ENCODE measurements at regions not wholly inside any gene's neighbourhood (a gene's known extent, or its start where the extent isn't known, plus 50 kb on each side); places are given as distances from the start of the nearest gene placed in this dataset.
A peak's percentile ranks its signal among the peaks of the same experiment; 100 is the strongest.

DNA sequence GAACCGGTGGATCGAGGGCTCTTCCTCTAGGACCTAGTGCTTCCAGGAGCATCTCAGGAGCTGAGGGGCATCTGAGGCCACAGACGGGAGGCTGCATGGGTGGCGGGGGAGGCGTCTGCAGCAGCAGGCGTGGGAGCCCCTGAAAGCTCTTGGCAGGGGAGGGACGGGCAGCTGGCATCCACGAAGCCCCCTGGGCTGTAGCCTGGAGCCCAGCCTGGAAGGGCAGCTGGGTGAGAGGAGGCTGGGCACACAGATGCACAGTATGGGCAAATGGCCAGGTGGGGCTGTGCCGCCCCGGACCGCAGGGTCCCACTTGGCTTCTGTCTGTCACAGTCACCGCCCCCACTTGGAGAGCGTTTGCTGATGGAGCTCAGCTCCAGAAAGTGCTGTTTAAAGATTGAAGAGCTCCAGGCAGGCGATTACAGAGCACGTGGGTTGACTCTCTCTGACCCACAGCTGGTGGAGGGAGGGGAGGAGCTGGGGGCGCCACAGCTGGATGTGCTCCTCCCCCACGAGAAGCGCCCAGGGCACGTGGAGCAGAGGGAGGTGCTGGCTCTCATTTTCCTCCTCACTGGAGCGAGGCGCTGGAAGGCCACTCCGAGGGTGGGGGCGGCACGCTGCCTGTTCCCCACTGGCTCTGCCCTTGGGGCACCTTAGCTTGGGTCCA is 155.0 kb upstream of the C14orf180 start:
- H3K27ac Mint-ChIP-seq, result peak overlapping the region in 2 of 10 donors; percentile 32 to 37
- peaks cover 0 to 1% (median 0%) of the 10 kb centered on the region in 5 donors for H3K27me3 Mint-ChIP-seq
- POLR2A ChIA-PET, result no interaction called here
- DNase-seq, result peak in 1 of 10 donors; percentile 50
- no peaks in the 10 kb centered on the region for H3K9me3 Mint-ChIP-seq
- H3K36me3 Mint-ChIP-seq, result no peaks in the 10 kb centered on the region
- H3K4me3 Mint-ChIP-seq, result no peak overlapping the region
- ATAC-seq, result no peak
- H3K4me1 Mint-ChIP-seq, result peaks cover 0 to 4% (median under 1%) of the 10 kb centered on the region in 4 donors

DNA sequence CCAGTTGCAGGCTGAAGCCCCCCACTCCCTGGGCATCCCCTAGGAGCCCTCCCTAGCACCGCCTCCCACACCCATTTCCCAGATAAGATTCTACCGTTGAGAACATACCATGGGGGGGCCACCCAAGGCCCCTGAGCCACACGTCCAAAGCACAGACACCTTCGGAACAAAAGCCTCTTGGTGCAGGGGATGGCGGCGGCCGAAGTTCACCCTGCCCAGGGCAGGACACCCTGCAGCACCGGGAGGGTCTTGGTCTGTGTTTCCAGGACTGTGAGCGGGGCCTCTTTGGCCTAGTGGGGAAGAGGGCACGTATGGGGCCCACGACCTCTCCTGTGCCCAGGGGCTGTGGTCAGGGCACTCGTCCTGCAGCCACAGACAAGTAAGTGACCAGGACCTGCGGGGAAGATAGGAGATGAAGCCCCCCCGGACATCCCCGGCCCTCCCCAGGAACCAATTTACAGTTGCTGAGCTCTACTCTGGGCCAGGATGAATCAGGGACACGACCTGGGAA is 154.3 kb upstream of the C14orf180 start:
- Mint-ChIP-seq H3K4me3 (no peak overlapping the region), H3K9me3 (no peaks in the 10 kb centered on the region), H3K4me1 (peaks cover 0 to 7% (median 3%) of the 10 kb centered on the region in 4 donors), H3K27me3 (peaks cover 0 to 4% (median 2%) of the 10 kb centered on the region in 5 donors), H3K27ac (peak overlapping the region in 1 of 10 donors; percentile 29), H3K36me3 (no peaks in the 10 kb centered on the region)
- POLR2A ChIA-PET, result no interaction called here
- ATAC-seq, result no peak
- DNase-seq, result peak in 1 of 10 donors; percentile 52

DNA sequence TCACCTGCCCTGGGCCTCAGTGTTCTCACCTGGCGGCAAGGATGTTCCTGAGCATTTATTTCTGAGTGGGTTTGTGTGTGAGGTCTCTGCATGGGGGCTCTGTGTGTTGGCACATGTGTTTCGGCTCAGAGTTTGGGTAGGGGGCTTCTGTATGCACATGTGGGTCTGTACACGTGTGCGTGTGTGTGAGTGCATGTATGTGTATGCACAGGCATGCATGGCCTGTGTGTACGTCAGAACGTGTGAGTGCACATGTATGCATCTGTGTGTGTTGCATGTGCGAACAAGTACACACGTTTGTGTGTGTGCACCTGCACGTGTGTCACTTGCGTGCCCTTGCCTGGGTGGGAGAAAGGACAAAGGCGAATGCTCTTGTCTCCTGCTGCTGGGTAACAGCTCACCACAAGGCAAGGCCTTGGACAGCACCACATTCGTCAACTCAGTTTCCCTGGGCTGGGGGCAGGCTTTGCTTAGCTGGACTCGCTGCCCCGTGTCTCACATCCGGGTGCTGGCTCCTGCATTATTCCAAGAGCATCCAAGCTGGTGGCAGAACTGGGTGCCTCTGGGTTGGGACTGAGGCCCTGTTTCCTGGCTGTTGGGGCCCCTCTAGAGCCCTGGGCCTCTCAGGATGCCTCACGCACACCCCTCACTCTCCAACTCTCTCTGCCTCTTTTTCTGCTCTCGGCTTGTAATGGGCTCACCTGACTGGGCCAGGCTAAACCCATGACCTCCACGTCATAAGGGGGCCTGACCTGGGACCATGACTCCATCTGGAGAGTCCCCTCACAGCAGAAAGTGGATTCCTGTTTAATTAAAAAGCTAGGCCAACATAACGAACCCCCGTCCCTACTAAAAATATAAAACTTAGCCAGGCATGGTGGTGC is 153.6 kb upstream of the C14orf180 start:
- ATAC-seq (no peak), DNase-seq (peak in 2 of 10 donors; percentile 10 to 41)
- H3K36me3 Mint-ChIP-seq, result no peaks in the 10 kb centered on the region
- peaks cover 0 to 12% (median 9%) of the 10 kb centered on the region in 5 donors for H3K27me3 Mint-ChIP-seq
- H3K4me3 Mint-ChIP-seq, result no peak overlapping the region
- peaks cover 0 to 11% (median 6%) of the 10 kb centered on the region in 4 donors for H3K4me1 Mint-ChIP-seq
- POLR2A ChIA-PET, result no interaction called here
- H3K27ac Mint-ChIP-seq, result peak overlapping the region in 4 of 10 donors; percentile 17 to 58 (median 28)
- no peaks in the 10 kb centered on the region for H3K9me3 Mint-ChIP-seq

DNA sequence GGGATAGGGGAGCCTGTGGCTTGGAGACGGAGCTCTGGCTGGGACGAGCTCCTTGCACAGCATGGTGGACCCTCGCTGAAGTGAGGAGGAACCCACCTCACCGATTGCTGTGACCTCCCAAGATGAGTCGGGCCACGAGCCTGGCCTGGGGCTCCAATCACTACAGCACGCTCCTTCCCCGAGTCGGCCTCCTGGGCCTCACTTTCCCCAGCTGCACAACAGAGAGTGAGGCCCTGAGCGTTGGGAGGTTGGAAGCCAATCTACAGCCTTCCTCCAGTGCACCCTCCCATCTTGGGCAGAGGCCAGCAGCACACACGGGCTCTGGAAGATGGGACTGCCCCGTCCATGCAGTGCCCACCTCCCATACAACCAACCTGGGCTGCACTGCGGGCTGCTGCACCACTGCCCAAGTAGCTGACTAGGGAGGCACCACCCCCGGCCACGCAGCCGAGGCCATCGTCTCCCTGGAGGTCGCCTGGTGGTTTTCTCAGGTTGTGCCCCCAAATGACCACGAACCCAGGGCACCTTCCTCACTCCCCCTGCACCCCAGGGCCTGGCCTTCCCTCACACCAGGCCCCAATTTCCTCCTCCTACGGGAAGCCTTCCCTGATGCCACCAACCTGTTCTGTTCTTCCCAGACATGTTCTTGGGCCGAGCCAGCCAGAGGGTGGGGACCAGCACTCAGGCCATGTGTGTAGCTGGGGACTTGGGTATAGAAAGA is 152.3 kb upstream of the C14orf180 start:
- Mint-ChIP-seq H3K4me1 (peaks cover 0 to 11% (median 6%) of the 10 kb centered on the region in 4 donors), H3K36me3 (no peaks in the 10 kb centered on the region), H3K9me3 (no peaks in the 10 kb centered on the region), H3K27me3 (peaks cover 0 to 13% (median 9%) of the 10 kb centered on the region in 5 donors), H3K4me3 (no peak overlapping the region), H3K27ac (peak overlapping the region in 2 of 10 donors; percentile 27 to 60)
- ATAC-seq (no peak), DNase-seq (peak in 2 of 10 donors; percentile 12 to 61)
- POLR2A ChIA-PET, result no interaction called here

DNA sequence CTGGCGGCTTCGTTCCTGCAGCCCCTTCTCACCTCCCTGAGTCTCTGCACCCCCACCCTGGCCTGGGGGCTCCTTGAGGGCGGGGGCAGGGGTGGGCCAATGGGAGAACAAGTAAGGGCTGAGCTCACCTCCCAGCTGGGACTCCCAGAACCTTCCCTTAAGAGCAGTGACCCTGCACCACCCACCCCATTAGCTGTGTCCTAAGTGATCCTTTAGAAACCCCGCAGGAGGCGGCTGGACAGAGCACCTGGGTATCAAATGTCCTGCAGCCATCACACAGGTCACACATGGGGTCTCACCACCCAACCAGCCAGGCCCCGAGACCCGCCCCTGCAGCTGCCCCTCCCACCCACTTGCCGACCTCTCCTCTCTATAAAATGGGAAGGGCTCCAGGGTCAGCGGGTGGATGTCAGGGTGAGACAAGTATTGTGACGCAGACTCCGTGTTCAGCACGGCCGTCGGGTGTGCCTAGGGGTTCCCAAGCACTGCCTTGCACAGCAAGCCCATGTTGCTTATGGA is 151.2 kb upstream of the C14orf180 start:
- peaks cover 0 to 11% (median 6%) of the 10 kb centered on the region in 4 donors for H3K4me1 Mint-ChIP-seq
- H3K27ac Mint-ChIP-seq, result peak overlapping the region in 1 of 10 donors; percentile 28
- peaks cover 0 to 13% (median 9%) of the 10 kb centered on the region in 5 donors for H3K27me3 Mint-ChIP-seq
- DNase-seq, result peak in 2 of 10 donors; percentile 7 to 62
- no peaks in the 10 kb centered on the region for H3K9me3 Mint-ChIP-seq
- no peaks in the 10 kb centered on the region for H3K36me3 Mint-ChIP-seq
- no peak overlapping the region for H3K4me3 Mint-ChIP-seq
- ATAC-seq, result no peak
- POLR2A ChIA-PET, result no interaction called here

DNA sequence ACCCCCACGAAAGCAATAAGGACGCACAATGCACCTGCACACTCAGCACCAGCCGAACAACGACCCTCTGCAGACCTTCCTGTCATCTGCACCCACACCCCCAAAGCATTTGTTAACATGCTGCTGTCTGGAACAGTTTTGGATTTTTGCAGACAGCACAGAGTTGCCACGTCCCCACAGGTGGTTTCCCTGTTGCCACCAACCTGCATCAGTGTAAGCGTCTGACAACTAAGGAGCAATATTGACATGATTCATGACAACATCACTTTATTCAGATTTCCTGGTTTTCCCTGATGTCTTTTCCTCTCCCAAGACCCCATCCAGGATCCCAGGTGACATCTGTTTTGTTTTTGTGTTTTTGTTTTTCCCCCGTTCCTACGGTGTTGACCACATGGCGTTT is 150.7 kb upstream of the C14orf180 start:
- Mint-ChIP-seq H3K36me3 (no peaks in the 10 kb centered on the region), H3K27me3 (peaks cover 0 to 13% (median 9%) of the 10 kb centered on the region in 5 donors), H3K4me3 (no peak overlapping the region), H3K27ac (peak overlapping the region in 3 of 10 donors; percentile 7 to 74 (median 28)), H3K9me3 (no peaks in the 10 kb centered on the region), H3K4me1 (peaks cover 0 to 11% (median 6%) of the 10 kb centered on the region in 4 donors)
- POLR2A ChIA-PET, result no interaction called here
- DNase-seq (no peak), ATAC-seq (no peak)

DNA sequence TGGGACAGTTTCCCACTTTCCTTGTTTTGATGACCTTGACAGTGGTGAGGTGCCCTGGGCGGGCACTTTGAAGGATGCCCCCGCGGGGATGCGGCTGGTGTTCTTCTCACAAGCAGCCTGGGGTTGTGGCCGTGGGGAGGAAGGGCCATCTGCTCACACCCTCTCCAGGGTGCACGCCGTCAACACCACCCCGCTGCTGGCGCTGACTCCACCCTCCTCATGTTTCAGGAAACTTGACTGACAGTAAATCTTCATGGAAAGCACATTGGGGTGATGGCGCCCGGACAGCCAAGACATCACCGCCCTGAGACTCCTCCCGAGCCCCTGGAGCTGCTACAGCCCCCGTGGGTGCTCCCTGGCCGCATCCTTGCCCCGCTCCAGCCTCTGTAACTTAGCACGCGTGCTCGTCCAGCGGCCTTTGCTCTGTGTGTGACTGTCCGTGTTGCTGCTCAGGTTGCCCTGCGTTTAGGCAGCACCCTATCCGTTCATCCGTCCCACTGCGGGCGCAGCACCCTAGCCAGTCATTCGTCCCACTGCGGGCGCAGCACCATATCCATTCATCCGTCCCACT is 150.2 kb upstream of the C14orf180 start:
- DNase-seq (peak in 1 of 10 donors; percentile 26), ATAC-seq (no peak)
- peak overlapping the region in 2 of 10 donors; percentile 22 to 34 for H3K27ac Mint-ChIP-seq
- no peak overlapping the region for H3K4me3 Mint-ChIP-seq
- no peaks in the 10 kb centered on the region for H3K36me3 Mint-ChIP-seq
- POLR2A ChIA-PET, result no interaction called here
- no peaks in the 10 kb centered on the region for H3K9me3 Mint-ChIP-seq
- H3K4me1 Mint-ChIP-seq, result peaks cover 0 to 11% (median 6%) of the 10 kb centered on the region in 4 donors
- H3K27me3 Mint-ChIP-seq, result peaks cover 0 to 13% (median 9%) of the 10 kb centered on the region in 5 donors

DNA sequence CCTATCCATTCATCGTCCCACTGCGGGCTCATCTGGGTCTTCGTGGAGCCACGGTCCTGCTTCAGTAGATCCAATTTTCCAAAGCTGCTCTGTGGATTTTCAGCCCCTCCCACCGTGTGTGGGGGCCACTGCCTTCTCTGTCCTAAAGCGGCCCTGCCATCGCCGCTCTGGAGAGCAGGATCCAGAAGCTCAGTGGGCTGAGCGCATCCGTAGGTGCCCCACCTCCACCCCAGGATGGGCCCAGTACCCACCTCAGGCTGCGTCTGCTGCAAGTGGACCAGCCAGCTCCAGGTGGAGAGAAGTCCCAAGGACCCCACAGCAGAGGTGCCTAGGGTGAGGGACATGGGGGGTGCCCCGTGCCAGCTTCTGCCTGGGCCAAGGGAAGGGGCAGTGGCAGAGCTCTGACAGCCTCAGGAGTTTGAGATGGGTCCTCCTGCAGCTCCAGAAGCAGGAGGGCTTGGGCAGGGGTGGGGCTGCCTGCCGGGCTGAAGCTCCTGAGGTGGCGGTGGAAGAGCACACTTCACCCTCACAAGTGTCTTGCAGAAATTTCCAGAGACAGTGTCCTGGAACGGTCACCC is 148.1 kb upstream of the C14orf180 start:
- H3K27me3 Mint-ChIP-seq, result peaks cover 0 to 13% (median 9%) of the 10 kb centered on the region in 5 donors
- no peaks in the 10 kb centered on the region for H3K9me3 Mint-ChIP-seq
- DNase-seq, result peak in 1 of 10 donors; percentile 45
- H3K36me3 Mint-ChIP-seq, result no peaks in the 10 kb centered on the region
- H3K4me3 Mint-ChIP-seq, result no peak overlapping the region
- H3K4me1 Mint-ChIP-seq, result peaks cover 0 to 11% (median 9%) of the 10 kb centered on the region in 4 donors
- POLR2A ChIA-PET, result no interaction called here
- ATAC-seq, result no peak
- H3K27ac Mint-ChIP-seq, result no peak overlapping the region

DNA sequence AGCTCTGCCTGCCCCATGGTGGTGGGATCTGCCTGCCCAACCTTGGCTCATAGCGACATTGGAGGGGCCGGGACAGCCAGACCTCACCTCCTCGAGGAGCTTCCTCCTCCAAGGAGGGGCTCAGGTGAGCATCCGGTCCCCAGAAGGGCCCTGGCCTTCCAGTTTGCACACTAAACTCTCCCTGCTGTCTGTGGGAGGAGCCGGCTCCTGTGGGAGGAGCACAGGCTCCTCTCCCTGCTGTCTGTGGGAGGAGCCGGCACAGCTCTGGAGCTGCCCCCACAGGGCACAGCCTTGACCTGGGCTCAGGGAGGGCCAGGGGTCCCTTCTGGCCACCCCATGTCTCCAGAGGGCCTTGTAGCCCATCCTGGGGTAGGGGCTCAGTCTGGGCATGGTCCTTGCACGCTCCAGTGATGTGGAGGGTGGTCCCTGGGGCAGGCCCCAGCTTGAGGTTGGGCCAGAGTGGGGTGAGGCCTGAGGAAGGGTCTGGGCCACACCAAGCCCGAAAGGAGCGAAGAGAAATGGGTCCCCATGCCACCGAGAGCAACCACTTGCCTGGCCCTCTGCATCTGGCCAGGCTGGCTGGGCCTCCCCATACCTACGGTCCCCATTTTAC is 147.5 kb upstream of the C14orf180 start:
- POLR2A ChIA-PET, result no interaction called here
- no peak overlapping the region for H3K4me3 Mint-ChIP-seq
- H3K36me3 Mint-ChIP-seq, result no peaks in the 10 kb centered on the region
- H3K4me1 Mint-ChIP-seq, result peaks cover 0 to 11% (median 10%) of the 10 kb centered on the region in 4 donors
- ATAC-seq (no peak), DNase-seq (peak in 1 of 10 donors; percentile 45)
- no peak overlapping the region for H3K27ac Mint-ChIP-seq
- no peaks in the 10 kb centered on the region for H3K9me3 Mint-ChIP-seq
- peaks cover 0 to 13% (median 9%) of the 10 kb centered on the region in 5 donors for H3K27me3 Mint-ChIP-seq

DNA sequence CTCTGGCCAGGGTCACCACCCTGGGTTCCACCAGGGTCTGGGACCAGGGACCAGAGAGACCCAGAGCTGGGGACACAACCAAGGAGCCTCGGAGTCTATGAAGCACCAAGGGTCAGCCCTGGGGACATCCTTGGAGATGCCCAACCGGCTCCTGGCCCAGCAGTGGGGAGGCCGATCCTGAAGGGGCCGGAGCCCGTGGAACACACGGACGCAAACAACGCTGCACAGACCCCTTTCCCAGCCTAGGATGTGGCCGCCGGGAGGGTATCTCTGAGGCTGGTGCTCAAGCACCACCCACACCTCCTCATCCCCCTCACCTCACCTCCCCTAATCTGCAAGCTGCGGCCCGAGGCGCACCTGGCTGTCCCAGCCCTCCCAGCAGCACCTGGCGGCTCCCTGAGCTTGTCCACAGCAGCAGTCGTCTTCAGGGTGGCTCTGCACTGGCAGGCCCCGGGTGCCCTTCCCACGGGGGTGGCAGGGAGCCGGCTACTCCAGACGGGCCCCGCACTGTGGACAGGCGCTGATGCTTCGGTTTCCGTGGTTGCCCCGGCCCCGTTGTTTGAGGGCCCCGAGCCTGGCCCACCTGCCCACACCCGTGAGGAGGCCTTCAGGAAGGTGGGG is 146.8 kb upstream of the C14orf180 start:
- H3K4me3 Mint-ChIP-seq, result no peak overlapping the region
- H3K27ac Mint-ChIP-seq, result no peak overlapping the region
- POLR2A ChIA-PET, result no interaction called here
- no peak for ATAC-seq
- no peaks in the 10 kb centered on the region for H3K9me3 Mint-ChIP-seq
- H3K36me3 Mint-ChIP-seq, result no peaks in the 10 kb centered on the region
- peak in 1 of 10 donors; percentile 44 for DNase-seq
- H3K27me3 Mint-ChIP-seq, result peaks cover 0 to 13% (median 9%) of the 10 kb centered on the region in 5 donors
- H3K4me1 Mint-ChIP-seq, result peaks cover 0 to 11% (median 10%) of the 10 kb centered on the region in 4 donors

Data from naive thymus-derived CD8-positive, alpha-beta T cell (primary cell).